ENCODE measurements at regions not wholly inside any gene's neighbourhood (a gene's known extent, or its start where the extent isn't known, plus 50 kb on each side); places are given as distances from the start of the nearest gene placed in this dataset.
"Not testable (repeated sequence)": the region's sequence is repeated elsewhere in the genome, so short reads cannot be mapped to it uniquely, and the experiment has no call there.

DNA sequence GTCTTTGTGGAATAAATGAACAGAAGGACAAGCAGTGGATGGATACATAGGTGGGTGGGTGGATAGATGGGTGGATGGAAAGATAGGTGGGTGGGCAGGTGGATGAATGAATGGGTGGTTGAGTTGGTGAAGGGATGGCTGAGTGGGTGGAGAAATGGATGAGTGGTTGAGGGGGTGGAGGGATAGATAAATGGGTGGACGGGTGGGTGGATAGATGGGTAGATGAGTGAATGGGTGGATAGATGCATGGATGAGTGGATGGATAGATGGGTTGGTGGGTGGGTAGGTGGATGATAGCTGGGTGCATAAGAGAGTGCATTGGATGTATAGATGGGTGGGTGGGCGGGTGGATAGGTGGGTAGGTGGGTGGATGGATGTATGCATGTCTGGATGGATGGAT is 63.5 kb downstream of the UNC93B1 start:
- DNase-seq (ENCODE audit: low read depth in 3 of 3), result not testable (repeated sequence)

DNA sequence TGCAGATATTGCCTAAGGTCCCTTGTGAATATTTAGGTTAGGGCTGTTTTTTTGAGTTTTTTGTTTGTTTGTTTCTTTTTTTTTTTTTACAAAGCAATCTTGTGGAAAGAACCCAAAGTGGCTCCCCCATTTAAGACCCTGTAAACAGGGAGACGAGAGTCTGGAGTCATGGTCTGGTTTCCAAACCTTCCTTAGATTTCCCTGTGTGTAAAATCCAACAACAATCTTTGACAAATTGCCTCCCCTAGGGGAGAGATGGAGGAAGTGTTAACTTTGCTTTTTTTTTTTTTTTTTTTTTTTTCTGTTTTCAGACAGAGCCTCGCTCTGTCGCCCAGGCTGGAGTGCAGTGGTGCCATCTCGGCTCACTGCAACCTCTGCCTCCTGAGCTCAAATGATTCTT is 64.9 kb downstream of the UNC93B1 start:
- not testable (repeated sequence) for DNase-seq (ENCODE audit: low read depth in 3 of 3)

DNA sequence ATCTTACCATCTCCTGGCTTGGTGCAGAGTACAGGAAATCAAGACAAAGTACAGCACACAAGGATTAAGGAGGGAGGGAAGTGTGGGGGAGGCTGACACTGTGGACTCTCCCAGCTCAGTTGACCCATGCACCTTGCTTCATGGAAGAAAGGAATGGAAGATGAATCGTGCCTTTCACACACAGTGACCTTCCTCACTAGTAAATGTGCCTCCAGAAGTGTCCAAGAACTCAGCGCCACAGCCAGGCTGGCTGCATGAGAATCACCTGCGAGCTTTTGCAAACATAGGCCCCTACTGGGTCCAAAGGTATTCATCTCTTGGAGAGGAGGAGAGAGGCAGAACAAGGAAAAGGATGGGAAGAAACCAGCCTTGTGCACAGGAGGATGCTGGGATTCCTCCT is 65.5 kb downstream of the UNC93B1 start:
- DNase-seq (ENCODE audit: low read depth in 3 of 3), result not testable (repeated sequence)

DNA sequence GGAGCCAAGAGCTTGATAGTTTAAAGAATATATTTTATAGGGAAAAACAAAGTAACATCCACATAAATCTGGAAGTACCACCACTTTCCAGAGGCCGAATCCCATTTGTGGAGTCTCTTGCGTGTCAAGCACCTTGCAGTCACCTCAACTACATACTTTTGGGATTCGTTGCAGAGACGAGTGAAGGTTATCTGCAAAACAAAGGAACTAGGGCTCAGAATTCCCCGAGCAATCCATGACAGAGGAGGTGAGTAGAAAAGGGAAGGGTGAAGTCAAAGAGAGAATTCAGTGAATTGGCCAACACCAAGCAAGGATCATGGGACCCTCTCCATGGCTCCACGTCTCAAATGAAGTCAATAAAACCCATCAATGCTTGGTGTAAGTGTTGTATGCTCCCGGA is 80.3 kb downstream of the UNC93B1 start:
- DNase-seq (ENCODE audit: low read depth in 3 of 3), result not testable (repeated sequence)

DNA sequence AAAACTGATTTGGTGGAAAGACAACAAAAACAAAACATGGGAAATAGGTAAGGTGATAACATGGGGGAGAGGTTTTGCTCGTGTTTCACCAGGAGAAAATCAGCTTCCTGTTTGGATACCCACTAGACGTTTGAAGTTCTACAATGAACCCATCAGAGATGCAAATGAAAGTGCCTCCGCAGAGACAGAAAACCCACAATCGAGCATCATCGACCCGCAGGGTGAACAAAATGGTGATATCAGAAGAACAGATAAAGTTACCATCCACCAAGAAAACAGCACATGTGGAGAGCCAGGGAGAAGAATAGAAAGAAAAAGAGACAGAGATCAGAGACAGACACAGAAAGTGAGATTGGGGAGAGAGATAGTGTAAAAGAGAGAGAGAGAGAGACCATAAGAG is 83.4 kb downstream of the UNC93B1 start:
- peak in 2 of 3 experiments; percentile 5 to 49 for DNase-seq (ENCODE audit: low read depth in 3 of 3)

DNA sequence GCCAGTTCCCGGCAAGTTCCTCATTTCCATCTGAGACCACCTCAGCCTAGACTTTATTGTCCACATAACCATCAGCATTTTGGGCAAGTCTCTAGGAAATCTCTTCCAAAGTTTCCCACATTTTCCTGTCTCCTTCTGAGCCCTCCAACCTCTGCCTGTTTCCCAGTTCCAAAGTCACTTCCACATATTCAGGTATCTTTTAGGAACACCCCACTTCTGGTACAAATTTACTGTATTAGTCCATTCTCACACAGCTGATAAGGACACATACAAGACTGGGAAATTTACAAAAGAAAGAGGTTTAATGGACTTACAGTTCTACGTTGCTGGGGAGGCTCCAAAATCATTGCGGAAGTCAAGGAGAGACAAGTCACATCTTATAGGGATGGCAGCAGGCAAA is 91.7 kb downstream of the UNC93B1 start:
- DNase-seq (ENCODE audit: low read depth in 3 of 3), result not testable (repeated sequence)

DNA sequence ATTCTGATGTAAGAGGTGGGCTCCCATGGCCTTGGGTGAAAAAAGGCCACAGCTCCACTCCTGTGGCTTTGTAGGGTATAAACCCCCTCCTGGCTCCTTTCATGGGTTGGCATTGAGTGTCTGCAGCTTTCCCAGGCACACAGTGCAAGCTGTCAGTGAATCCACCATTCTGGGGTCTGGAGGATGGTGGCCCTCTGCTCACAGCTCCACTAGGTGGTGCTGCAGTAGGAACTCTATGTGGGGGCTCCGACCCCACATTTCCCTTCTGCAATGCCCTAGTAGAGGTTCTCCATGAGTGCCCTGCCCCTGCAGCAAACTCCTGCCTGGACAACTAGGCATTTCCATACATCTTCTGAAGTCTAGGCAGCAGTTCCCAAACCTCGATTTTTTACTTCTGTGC is 92.7 kb downstream of the UNC93B1 start:
- not testable (repeated sequence) for DNase-seq (ENCODE audit: low read depth in 3 of 3)

DNA sequence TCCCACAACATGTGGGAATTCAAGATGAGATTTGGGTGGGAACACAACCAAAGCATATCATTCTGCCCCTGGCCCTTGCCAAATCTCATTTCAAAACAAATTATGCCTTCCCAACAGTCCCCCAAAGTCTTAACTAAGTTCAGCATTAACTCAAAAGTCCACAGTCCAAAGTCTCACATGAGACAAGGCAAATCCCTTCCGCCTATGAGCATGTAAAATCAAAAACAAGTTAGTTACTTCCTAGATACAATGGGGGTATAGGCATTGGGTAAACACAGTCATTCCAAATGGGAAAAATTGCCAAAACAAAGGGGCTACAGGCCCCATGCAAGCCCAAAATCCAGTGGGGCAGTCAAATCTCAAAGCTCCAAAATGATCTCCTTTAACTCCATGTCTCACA is 93.1 kb downstream of the UNC93B1 start:
- DNase-seq (ENCODE audit: low read depth in 3 of 3), result not testable (repeated sequence)

DNA sequence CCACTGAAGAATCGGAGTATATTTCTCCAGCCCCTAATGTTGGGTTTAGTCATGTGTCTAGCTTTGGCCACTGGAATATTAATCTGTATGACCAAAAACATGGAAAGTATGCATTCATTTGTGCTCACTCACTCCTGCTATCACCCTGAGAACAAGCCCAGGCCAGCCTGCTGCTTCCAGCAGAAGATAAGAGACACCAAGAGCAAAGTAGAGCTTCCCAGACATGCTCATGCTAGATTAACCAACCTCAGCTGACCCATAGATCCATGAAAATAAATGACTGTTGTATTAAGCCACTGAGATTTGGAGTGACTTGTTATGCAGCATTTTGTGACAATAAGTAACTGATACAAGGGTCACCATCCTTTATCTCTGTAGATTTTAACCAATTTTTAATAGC is 96.9 kb downstream of the UNC93B1 start:
- DNase-seq (ENCODE audit: low read depth in 3 of 3), result not testable (repeated sequence)

DNA sequence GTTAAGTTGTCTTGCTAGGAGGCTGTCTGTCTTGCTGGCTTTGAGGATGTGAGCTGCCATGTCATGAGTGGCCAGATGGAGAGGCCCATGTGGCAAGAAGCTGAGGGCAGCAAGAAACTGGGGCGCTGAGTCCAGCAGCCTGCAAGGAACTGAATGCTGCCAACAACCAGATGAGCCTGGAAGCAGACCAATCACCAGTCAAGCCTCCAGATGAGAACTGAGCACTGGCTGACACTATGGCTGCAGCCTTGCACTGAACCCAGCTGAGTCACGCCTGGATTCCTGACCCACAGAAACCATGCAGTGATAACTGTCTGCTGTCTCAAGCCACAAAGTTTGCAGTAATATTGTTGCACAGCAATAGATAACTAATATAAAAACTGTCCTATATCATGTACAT is 104.4 kb downstream of the UNC93B1 start:
- DNase-seq (ENCODE audit: low read depth in 3 of 3), result not testable (repeated sequence)

DNA sequence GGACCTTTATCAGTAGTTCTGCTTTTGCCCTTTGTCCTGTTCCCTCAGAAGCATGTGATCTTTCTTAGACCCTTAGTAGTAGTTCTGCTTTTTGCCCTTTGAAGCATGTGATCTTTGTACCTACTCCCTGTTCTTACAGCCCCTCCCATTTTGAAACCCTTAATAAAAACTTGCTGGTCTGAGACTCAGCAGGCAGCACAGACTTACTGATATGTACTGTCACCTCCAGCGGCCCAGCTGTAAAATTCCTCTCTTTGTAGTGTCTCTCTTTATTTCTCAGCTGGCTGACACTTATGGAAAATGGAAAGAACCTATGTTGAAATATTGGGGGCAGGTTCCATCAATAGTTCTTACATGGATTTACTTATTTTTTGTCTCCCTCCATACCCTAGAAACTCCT is 110.4 kb downstream of the UNC93B1 start:
- DNase-seq (ENCODE audit: low read depth in 3 of 3), result not testable (repeated sequence)

DNA sequence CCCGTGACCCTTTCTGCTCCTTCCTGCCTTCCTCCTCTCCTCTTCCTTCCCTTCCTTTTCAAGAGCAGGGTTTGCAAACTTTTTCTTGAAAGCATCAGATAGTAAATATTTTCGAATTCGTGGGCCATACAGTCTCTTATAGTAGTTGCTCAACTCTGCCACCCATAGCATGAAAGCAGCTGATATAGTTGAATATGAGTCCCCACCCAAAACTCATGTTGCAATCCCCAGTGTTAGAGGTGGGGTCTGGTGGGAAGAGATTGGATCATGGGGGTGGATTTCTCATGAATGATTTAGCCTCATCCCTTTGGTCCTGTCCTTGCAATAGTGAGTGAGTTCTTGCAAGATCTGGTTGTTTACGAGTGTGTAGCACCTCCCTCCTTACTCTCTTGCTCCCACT is 114.3 kb downstream of the UNC93B1 start:
- not testable (repeated sequence) for DNase-seq (ENCODE audit: low read depth in 3 of 3)

DNA sequence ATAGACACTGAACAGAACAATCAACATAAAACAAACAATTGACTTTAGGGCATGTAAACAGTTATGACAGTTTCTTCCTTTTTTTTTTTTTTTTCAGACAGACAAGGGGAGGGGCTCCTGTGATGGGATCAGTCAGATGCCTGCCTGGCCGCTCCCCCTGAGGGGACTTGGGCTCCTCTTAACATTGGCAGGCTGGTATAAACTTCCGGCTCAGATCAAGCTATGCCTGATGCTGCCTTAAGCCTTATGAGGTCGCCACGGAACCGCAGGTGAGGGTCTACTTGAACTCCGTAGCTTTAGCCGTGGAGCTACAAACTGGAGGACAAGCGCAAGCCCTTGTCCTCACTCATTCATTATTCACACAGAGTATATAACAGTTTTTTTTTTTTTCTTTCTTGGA is 115.8 kb downstream of the UNC93B1 start:
- not testable (repeated sequence) for DNase-seq (ENCODE audit: low read depth in 3 of 3)

DNA sequence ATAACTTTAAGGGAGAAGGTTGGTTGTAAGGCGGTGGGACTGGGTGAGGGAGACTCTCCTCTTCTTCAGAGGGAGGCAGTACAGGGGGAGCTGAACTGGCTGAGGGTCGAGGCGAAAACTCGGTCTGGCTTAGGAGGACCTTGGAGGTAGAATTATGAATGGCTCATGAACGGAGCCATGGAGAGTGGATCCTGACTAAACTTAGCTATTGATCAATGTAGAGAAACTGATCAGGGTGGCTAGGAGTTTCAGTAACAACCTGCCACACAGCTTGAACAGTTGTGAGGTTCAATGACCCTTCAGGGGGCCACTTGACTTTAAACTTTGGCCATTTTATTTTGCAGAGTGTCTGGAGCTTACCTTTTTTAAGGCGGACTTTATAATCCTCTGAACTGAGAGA is 117.2 kb downstream of the UNC93B1 start:
- not testable (repeated sequence) for DNase-seq (ENCODE audit: low read depth in 3 of 3)

DNA sequence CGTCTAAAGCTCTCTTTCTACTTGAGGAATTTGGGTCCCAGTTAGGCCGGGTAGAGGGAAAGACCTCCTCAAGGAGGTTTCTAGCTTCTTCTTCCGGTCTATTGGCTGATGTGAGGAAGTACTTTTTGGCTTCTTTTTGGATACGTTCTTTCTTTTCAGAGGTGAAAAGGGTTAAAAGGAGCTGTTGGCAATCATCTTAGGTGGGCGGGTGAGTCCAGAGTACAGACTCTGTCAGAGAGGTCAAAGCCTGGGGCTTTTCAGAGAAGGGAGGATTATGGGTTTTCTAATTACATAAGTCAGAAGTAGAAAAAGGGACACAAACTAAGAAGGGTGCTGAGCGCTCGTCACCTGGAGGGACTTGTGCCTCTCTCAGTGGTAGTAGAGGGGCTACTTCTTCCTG is 117.7 kb downstream of the UNC93B1 start:
- not testable (repeated sequence) for DNase-seq (ENCODE audit: low read depth in 3 of 3)

DNA sequence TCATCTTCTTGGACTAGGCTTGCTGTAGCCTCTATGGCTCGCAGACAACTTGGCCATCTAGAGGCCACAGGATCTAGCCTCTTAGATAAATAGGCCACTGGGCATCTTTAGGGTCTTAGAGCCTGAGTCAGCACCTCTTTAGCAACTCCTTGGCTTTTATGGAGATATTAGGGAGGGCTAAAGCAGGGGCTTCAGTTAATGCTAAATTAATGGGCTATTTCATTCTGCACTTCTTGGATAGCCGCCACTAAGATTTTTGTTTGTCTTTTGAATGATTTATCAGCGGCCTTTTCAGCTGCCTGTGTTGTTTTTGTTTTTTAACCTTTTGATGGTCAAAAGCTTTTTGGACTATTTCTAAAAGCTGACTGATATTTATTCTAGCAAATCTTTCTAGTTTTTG is 118.3 kb downstream of the UNC93B1 start:
- DNase-seq (ENCODE audit: low read depth in 3 of 3), result not testable (repeated sequence)

DNA sequence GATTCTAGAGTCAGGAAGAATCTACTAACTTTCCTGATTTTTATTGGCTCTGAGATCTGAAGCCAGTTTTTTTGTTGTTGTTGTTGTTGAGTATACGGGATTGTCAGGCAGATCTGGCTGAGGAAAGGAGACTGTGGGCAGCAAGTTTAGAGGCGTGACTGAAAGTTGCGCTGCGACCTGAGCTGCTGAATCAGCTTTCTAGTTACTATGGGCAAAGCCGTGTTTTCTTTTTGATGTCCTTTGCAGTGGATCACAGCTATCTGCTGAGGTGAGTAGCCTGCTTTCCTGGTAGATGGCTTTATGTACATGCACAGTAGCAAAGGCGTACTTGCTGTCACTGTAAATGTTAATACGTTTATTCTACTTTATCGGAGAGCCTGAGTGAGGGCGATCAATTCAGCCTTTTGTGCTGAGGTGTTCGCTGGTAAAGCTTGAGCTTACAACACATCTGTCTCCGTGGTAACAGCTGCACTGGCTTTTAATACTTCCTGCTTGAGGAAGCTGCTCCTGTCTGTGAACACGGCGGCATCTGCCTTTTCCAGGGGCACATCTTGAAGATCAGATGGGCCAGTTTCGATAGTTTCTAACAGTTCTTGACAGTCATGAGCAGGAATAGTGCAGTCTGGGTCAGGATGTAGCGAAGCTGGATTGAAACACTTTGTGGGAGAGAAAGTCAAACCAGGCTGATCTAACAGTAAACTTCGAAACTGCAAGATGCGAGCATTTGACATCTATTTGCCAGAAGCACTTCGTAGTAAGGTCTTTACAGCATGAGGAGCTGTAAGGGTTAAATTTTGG is 118.9 kb downstream of the UNC93B1 start:
- peak in 1 of 3 experiments; percentile 36 for DNase-seq (ENCODE audit: low read depth in 3 of 3)

DNA sequence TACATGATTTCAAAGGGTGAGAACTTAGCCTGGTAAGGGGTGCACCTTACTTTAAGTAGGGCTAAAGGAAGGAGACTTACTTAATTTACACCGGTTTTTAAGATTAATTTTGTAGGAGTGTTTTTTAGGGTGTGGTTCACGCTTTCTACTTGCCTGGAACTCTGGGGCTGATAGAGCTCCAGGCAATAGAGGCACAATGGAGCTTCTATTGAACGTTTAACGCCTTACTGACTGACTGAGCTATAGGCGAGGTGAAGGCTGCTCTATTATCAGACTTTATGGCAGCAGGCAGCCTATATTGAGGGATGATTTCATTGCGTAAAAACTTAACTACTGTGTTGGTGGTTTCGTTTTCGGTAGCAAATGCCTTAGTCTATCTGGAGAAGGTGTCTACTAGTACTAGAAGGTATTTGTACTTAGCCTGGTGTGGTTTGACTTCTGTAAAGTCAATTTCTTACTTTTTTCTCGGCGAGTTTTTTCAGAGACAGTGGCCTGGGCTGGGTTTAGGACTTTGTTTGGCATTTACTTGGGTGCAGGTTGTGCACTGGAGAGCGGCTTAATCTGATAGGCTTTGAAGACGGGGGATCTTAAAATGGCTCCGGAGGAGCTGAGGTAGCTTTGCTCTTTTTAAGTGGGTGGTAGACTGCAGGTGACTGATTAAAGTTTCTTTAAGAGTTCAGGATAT is 119.7 kb downstream of the UNC93B1 start:
- not testable (repeated sequence) for DNase-seq (ENCODE audit: low read depth in 3 of 3)

DNA sequence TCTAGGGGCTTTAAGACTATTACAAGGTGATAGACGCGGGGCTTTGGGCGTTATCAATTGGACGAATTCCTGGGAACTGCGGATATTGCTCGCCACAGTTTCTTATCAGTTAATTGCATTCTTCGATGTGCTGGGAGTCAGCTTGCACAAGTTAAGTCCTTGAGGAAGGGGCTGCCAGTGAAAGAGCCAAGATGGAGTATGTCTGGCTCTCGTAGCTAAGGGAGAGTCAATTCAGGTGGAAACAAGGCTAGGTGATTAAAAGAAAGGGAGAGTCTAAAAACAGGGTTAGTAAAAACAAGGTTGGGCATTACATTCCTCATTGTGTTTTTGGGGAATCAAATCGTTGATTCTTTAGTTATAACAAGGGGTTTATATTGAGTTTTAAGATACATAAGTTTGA is 121.6 kb downstream of the UNC93B1 start:
- not testable (repeated sequence) for DNase-seq (ENCODE audit: low read depth in 3 of 3)

DNA sequence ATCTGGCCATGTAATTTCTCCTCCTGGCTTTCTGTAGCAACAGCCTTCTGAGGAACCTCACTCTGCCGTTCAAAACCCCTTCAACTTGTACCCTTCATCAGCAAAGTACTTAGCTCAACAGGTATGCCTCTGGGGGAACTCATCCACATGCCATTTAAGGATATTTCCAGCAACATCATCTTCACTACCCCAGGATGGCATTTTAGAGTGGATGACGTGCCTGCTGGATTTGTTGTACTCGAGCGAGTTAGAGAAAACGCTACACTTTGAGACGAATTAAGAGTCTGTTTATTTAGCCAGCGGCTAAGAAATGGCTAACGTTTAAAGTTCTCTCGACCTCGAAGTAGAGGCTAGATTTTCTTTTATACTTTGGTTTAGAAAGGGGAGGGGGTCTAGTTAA is 122.1 kb downstream of the UNC93B1 start:
- not testable (repeated sequence) for DNase-seq (ENCODE audit: low read depth in 3 of 3)

DNA sequence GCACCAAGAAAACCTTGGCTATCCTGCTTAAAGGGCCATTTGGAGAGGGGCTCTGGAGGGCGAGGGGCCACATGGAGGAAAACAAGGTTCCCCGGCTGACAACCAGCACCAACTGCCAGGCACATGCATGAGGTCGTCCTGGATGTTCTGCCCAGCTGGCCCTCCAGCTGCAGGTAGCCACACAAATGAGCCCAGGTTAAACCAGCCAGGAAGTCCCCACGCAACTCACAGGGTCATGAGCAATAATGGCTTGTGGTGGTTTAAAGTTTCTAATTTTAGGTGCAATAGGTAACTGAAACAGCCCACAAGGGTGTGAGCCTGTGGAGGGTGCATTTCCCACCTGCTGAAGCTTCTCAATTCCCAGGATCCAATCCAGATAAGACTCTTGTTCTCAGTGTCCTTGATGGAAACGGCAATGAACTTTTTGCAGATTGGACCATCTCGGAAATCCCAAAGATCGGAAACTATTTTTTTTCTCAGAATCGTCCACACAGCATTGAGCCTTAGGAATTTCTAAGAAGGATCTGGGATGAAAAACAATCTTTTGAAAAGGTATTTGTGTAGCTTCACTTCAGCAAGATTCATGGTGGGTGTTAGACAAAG is 123.2 kb downstream of the UNC93B1 start:
- DNase-seq (ENCODE audit: low read depth in 3 of 3), result not testable (repeated sequence)

DNA sequence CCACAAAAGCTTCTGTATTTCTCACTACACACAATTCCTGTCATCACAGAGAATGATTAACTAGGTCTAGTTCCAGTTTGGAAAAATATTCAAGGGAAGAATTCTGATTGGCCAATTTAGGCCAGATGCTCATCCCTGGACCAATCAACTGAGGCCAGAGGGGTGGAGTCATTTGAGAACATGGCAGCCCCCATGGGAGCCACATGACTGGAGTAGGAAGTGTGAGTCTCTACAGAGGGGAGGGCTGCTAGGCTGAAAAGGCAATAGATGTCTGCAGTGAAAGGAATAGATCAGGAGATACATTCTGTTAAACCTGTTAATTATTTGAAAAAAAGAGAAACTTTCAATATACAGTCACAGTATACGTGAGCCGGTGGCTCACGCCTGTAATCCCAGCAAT is 125.2 kb downstream of the UNC93B1 start:
- not testable (repeated sequence) for DNase-seq (ENCODE audit: low read depth in 3 of 3)

DNA sequence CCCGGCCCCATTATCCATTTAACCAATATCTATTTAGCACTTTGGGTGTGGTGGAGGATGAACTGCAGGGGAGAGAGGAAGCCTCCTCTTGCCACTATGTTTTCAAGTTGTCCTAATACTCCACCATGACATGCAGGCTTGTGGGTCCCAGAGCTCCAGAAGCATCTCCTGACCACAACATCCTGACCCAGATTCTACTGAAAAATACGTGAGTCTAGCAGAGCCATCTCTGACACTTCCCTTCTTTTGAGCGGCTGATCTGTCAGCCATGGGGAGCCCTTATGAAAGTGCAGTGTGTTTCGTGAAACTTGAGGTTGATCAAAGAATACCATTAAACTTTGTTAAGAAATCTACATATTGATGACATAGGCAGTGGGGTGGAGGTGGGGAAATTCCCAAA is 126.6 kb downstream of the UNC93B1 start:
- DNase-seq (ENCODE audit: low read depth in 3 of 3), result peak in 1 of 3 experiments; percentile 22

All from stimulated activated CD4-positive, alpha-beta T cell treated with anti-CD3 and anti-CD28 coated beads, TNF-alpha, amount 100 ng/mL, for 24 hours (primary cell).